ENCODE measurements at regions not wholly inside any gene's neighbourhood (a gene's known extent, or its start where the extent isn't known, plus 50 kb on each side); places are given as distances from the start of the nearest gene placed in this dataset.
"Not testable (repeated sequence)": the region's sequence is repeated elsewhere in the genome, so short reads cannot be mapped to it uniquely, and the experiment has no call there.

DNA sequence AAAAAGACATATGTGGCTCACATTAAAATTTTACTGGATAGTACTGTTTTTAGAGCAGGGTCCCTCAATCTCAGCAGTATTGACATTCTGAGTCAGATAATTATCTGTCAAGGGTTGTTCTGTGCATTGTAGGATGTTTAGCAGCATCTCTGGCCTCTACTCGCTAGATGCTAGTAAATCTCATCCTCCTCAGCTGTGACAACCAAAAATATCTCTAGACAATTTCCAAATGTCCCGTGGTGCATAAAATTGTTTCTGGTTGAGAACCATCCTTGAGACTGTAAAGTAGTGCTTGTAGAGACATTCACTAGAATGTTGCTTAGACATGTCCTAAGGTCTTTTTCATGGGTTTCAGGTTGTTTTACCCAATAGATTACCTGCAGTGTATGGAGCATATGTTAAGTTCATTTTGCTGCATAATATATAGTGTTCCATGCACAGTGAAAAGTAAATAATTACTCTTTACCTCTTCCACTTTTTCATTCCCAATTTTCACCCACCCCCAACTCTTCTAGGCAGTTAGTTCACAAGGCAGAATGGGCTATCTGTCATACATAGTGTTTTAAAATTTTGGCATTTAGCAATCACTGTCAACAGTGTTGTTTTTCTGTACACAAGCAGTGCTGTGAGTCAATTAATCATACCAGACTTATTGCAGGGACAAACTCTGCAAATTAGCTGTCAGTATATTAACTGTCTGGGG is 200.2 kb upstream of the SLC38A2 start:
- no peak for DNase-seq (ENCODE audit: low read depth in 2 of 2)

DNA sequence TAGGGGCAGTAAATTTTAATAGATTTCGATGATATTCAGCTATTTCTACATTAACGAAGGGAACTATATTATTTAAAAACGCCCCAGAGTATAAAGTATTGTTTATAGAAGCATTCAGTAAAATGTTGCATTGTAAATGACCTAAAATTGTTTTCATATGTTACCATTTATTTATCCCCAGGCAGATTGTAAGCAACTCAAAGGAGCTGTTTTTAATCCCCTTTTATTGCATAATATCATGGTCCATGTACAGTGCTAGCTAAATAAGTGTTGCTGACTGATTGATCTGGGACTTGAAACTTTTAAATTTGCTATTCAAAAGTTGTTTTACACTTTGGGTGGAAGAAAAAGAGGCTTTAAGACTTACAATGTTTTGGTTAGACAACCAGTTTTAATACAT is 199.0 kb upstream of the SLC38A2 start:
- DNase-seq (ENCODE audit: low read depth in 2 of 2), result no peak

DNA sequence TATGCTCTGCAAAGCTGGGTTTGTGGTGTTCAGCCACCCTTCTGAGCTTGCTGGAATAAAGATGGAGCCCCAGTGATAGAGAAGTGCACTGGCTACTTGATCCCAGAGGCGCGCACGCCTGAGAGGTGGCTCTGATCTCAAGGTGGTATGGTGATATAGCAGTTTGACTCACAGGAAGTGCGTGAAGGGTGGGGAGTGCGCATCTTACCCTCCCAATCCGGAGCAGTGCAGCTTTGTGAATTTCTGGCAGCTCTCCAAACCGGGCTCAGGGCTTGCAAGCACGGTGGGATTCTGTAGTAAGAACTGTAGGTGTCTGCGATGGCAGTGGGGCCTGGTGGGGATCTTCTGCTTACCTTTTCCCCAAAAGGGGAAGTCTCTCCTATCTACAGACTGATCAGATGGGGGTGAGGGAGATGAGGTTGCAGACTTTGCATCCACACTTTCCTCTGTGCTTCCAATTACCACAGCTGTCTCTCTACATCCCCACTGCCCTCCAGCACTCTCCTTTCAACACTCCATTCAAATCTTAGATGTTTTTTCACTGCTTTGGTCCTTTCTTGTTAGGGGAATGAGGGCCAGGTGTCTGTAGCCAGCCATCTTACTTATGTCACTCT is 197.4 kb upstream of the SLC38A2 start:
- no peak for DNase-seq (ENCODE audit: low read depth in 2 of 2)

DNA sequence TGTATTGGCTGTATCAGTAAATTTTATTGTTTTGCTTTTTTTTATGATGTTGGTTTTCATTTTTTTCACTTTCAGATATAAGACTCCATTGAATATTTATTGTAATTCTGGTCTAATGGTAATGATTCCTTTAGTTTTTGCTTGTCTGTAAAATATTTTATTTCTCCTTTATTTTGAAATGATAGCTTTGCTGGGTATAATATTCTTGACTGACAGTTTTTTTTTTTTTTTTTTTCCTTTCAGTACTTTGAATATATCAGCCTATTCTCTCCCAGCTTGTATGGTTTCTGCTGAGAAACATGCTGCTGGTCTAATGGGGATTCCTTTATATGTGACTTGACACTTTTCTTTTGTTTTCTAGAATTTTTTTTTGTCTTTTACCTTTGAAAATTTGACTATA is 195.1 kb upstream of the SLC38A2 start:
- DNase-seq (ENCODE audit: low read depth in 2 of 2), result no peak

DNA sequence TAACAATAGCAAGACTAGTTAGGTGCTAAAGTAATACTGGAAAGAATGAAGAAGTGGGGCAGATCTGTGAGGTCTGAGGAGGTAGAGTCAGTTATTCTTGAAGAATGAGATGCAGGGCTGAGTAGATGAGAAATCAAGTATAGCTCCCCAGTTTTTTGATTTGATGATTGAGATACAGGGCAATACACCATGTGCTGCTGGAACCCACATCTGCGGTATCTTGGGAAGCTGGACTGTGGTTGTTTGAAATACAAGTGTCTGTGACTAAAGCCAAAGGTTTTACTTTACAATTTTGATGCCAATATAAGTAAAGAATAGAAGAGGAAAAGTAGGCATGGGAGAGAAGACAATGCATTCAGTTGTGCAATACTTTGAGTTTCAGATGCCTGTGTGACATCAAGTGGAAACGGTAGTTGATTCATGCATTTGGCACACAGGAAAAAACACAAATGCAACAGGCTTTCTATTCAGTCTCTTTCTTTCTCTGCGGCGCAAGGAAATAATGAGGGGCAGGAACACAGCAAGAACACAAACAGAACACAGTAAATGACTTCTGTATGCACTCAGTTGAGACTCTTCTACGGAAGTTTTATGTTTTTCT is 190.2 kb upstream of the SLC38A2 start:
- DNase-seq (ENCODE audit: low read depth in 2 of 2), result no peak

DNA sequence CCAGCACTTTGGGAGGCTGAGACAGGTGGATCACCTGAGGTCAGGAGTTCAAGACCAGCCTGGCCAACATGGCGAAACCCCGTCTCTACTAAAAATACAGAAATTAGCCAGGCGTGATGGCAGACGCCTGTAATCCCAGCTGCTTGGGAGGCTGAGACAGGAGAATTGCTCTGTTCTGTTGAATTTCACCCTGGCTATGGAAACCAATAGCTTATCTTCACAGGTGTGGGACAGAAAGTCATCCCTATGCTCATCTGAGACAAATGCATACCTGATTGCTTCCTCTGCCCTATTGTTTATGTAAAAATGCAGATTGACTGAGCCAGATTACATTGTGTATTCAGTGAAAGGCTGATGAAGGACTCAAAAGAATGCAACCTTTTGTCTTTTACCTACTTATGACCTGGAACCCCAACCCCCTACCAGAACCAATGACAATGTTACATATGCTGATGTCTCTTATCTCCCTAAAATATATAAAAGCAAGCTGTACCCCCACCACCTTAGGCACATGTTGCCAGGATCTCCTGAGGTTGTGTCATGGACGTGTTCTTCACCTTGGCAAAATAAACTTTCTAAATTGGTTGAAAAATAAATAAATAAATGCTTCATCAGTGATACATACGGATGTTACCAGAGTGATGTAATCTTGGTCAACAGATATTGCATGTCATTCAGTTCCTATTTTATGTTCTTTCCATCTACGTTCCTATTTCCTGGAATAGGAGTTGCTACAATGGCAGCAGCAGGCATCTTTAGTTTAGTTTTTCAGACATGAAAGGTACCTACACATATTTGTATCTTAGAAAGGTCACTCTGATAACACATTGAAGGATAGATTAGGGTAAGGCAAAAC is 189.4 kb upstream of the SLC38A2 start:
- not testable (repeated sequence) for DNase-seq (ENCODE audit: low read depth in 2 of 2)

DNA sequence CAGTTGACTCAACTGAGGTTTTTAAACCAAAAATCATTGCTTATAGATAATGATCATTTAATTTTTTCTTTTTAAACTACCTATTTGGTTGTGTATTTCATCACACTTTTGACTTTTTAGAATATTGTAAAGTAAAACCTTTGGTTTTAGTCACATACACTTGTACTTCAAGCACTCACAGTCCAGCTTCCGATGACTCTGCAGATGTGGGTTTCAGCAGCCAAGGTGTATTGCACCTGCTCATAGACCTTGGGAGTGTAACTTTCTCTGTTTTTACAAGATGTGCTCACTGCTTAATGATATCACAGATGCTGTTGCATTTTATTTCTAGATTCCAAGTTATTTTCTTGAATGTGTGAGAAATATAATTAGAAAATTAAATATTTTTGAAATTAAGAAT is 188.3 kb upstream of the SLC38A2 start:
- no peak for DNase-seq (ENCODE audit: low read depth in 2 of 2)

DNA sequence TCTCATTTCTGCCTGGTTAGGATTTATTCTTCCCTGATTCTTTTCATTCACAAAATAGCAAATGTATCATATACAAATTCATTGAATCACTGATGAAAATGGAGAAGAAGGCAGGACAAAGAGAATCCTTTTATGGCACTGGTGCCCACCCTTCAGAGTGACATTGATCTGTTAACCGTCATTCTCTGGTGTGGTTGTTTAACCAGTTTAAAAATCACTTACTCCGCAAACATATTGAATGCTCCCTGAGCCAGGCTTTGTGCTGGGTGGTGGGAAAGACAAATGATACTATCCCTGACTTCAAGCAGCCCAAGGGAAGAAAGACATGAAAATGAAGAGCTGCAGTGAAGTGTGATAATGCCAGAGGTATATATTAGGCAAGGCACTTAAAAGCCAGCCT is 187.5 kb upstream of the SLC38A2 start:
- no peak for DNase-seq (ENCODE audit: low read depth in 2 of 2)

DNA sequence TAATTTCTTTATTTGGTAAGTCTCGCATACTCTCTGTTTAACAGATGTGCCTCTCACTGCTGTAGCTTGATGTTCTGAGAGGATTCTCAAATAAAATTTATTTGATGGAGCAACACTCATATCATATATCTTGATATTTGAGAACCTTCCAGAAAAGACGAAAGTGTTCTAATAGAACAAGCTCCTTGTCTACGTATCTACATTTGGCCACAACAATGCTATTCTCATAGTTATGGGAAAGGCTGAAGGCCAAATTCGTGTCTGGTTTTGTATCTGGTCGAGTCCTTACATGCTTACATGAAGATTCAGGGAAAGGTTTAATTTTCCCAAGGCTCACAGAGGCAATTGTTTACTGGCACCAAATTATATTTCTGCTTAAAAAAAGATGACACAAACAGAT is 186.7 kb upstream of the SLC38A2 start:
- DNase-seq (ENCODE audit: low read depth in 2 of 2), result no peak

DNA sequence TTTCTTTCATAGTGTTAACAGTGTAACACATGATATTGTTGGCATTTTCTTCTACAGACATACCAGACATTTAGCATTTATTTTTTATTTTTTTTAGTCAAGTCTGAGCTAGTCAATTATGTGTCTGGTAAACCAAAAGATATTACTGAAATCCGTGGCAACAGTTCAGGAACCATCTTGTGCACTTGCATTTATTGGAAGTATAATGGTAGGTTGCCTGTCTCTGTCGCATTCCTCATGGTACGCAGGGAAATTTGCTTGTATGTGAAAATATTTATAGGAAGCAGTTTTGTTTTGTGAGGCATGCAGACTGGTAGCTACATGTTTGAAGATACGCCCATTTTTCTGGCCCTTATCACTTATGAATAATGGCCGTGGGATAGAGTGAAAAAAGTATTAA is 186.1 kb upstream of the SLC38A2 start:
- no peak for DNase-seq (ENCODE audit: low read depth in 2 of 2)

DNA sequence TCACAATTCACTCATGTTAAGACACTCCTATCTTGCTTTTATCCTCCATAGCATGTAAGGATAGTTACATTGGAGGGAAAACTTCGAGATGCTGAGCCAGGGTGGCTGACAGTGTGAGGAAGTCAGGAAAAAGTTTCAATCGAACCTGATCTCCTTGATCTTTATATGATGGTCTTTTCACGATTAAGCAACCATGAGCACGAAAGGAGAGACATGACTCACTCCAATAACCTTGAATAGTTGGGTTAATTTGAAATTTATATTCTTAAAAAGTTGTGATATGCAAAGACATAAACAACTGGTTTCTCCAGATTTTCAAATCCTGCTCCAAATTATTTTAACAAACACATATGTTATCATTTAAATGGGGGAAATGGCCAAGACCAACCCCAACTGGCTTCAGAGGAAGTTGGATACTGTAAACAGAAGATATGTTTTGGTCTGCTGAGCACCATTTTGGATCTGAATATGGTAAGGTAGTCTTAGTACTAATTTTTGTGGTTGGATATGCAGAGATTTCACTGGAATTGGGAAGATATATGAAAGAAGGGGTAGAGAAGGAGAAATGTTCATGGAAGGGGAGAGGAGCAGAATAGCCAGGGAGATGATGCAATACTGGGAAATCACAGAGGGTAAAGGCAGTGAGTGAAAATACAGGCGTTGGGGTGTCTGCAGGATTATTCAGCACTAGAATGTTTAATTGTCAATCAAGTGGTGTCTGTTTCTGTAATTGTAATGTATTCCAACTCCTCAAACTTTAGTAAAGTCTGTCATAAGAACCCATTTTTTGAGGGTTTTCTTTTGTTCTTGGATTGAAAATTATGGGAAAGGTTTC is 185.2 kb upstream of the SLC38A2 start:
- no peak for DNase-seq (ENCODE audit: low read depth in 2 of 2)

DNA sequence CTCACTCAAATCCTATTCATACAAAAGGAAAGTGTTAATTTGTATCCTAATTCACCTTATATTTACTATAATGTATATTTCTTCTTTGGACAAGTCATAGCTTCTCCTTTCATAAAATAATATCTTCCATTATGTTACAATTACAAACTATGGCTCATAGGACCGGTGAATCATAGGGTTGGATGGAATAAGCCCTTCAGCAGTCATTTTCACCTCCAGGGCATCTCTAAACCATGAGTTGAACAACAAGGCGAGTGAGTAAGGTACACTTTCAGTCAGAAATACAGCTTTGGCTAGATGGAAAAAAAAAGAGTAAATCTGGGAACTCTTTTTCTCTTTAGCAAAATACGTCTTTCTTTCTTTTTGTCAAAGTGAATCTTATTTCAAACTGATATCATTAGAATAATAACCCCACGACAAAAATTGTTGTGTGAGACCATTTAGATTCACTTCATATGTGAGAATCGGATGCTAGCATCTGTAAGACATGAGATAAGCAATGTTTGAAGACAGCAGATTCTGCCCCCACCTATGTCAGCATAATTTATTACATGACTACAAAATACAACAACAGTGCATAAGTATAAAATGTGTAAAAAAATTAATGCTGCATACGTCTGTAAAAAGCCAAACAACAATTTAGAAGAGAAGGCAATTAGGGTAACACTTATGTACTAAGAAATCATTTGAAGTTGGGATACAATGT is 184.4 kb upstream of the SLC38A2 start:
- no peak for DNase-seq (ENCODE audit: low read depth in 2 of 2)

DNA sequence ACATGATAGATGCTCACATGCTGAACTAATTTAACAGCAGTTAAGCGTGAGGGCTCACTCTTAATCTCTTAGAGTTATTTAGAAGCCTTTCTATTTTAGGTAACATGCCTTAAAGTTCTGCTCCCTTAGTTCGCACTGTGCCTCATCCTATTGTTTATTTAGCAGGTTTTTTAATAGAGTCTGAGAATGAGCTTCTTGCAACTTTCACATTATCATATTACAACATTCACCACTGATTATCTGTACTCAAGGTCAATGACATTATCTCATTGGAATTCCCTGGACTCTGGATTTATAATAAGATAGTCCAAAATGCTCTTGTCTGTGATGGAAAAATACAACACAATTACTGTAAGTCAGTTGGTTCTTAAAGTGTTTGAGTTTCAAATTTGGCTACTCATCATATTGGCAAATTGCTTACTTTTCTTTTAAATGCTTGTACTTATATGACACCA is 183.6 kb upstream of the SLC38A2 start:
- DNase-seq (ENCODE audit: low read depth in 2 of 2), result no peak

DNA sequence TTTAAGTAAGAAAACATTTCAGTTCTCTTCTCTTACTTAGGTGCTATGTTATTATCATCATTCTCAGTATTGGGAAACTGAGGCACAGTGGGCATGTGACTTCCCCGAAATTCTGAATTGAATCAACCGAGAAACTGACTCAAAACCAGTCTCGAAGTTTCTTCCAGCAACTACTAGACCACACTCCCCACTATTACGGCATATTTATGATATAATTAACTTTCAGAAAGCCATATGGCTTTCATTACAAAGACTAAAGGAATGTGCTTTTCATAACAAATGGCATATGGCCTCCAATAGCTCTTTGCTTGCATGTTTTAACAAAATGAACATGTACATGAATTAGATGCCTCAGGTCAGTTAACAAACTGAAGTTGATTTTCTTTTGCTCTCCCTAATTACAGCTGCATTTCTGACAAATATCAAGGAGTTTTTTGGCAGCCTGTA is 182.9 kb upstream of the SLC38A2 start:
- no peak for DNase-seq (ENCODE audit: low read depth in 2 of 2)

DNA sequence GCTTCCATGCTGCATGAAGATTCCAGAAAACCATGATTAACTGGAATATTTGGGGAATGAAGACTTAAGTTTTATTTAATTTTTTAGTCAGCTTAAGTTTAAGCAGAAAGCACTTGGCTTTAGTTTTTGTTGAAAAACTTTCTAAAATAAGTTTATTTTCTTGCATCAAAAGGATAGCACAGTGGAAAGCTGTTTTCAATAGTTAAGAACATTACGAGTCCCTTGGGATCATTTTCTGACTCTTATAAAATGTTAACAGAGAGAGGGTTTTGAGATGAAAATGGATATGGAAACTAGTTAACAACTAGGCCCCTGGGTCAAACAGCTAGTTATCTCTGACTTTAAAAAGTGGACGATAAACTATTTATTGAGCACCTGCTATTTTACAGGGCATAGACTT is 181.9 kb upstream of the SLC38A2 start:
- DNase-seq (ENCODE audit: low read depth in 2 of 2), result no peak

DNA sequence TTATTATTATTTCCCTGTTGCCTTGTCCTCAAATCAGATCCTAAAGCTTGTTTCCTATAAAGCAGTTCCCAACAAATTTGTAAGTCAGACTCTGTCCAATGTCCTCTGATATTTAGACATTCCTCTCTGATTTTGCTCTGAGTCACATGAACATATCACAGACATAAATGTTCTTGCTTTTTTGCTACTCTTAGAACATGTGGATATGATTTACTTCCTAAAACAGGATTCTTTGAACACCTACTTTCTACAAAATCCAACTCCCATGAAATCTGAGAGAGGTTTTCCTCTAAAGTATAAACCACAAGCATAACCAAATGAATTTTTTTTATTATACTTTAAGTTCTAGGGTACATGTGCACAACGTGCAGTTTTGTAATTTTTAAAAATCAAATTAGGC is 181.3 kb upstream of the SLC38A2 start:
- no peak for DNase-seq (ENCODE audit: low read depth in 2 of 2)

DNA sequence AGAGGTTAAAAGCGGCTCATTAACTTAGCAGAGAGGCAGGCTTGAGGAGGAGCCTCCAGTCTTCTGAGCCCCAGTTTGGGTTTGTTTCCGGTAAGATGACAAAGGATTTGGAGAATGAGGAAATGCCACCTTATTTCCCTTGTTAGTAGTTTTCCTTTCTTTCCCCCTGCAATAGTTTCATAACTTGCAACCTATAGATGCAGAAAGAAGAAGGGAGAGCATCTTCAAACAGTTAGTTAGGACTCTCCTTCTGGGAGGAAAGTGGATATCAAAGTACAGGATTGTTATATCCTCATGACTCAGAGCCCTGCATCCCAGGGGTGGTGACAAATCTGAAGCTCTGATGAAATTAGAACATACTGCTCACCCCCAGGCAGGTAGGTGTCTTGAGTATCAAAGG is 180.7 kb upstream of the SLC38A2 start:
- no peak for DNase-seq (ENCODE audit: low read depth in 2 of 2)

DNA sequence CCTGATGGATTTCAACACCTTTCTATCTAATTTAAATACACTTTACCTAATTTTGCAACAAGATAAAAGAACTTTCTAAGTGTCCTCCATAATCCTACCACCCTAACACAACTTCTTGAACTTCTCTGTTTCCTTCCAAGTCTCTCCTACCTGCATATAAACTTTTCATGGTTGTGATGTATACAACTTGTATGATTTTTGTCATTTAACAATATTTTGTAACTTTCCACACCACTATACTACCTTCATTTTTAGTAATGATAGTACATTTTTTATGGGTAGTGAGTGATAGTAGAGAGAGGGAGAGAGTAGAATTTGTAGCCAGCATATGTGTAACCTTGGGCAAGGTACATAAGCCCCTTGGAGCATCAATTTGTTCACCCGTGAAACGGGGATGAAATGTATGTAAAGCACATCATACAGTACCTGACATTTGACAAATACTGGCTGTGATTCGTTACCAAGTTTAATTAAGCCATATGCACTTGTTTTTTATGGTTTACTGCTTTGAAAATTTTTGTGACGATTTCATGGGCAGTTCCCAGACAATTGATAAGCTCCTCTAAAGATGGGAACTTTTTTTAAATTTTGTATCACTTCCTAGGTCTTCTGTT is 177.8 kb upstream of the SLC38A2 start:
- no peak for DNase-seq (ENCODE audit: low read depth in 2 of 2)

DNA sequence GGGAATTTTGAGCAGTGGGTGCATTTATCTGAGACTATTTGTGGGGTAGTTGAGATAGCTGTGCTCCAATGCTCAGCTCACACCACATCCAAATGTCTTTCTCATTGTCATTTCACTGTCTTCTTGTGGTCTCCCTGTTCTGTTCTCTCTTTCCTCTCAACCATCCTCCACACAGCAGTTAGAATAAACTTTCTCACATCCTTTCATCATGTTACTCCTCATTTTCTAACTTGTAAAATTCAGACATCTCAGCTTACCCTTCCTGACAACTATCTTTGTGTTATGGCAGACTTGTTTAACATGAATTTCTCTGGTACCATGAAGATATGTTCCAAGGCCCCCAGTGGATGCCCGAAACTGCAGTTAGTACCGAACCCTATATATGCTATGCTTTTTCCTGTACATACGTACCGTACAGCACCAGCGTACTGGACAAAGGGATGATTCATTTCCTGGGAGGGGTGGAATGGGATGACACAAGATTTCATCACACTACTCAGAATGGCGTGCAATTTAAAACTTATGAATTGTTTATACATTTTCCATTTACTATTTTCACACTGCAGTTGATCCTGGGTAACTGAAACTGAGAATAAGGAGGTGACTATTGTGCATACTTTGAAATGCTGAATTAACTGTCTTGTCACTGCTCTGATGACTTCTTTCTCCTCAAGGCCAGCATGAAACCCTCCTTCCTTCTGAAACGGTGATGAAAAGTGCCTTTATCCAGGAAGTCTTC is 177.1 kb upstream of the SLC38A2 start:
- peak; percentile 19 to 23 for DNase-seq (ENCODE audit: low read depth in 2 of 2)

DNA sequence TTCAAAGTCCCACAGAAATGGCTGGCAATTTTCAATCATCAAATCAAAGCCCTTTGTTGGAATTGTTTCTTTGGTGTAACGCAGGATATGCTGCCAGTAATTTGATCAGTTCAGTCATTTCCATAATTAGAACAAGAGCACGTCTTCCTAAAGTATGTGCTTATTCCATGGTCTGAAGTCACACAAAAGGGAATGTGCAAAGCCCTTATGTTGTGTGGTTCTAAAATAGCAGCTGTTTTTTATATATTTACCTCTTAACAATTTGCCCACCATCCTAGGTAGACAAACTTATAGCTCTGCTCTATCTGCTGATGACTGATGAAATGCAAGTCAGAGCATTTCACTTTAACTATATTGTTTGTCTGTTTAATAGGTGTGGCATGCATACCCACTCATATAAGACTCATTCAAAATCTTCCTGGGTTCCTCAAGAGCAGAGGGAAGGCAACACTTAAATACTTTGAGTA is 176.1 kb upstream of the SLC38A2 start:
- no peak for DNase-seq (ENCODE audit: low read depth in 2 of 2)
